ENCODE measurements at regions not wholly inside any gene's neighbourhood (a gene's known extent, or its start where the extent isn't known, plus 50 kb on each side); places are given as distances from the start of the nearest gene placed in this dataset.
A peak's percentile ranks its signal among the peaks of the same experiment; 100 is the strongest.

DNA sequence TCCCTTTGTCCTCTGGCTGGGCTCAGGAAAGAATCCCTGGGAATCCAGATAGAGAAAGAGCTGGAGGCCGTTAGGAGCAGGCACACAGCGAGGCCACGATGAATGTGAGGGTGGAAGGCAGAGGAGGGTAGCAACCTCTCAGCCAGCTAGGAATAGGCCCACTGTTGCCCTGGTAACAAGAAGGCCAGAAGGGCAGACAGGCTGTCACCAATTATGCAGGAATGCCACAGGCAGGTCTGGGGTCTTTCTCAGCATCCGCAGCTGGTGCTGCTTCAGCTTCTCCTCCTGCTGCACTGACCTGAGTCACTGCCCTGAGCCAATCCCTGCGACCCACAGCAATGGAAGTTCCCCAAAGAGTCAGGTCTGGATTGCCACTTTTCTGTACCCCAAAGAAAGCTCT, 62.8 kb upstream of the C3orf80 start (continued):
- TF ChIP-seq CTCF (IDR thresholded peaks at IDR 0.05) (no peak), FOXM1 (IDR thresholded peaks at IDR 0.05; ENCODE audit: low read depth) (no peak), CHD2 (IDR thresholded peaks at IDR 0.05; ENCODE audit: low read length, partially characterized antibody) (no peak), RFX5 (IDR thresholded peaks at IDR 0.05; ENCODE audit: low read length) (no peak)
- TF ChIP-seq, protein P1, sequence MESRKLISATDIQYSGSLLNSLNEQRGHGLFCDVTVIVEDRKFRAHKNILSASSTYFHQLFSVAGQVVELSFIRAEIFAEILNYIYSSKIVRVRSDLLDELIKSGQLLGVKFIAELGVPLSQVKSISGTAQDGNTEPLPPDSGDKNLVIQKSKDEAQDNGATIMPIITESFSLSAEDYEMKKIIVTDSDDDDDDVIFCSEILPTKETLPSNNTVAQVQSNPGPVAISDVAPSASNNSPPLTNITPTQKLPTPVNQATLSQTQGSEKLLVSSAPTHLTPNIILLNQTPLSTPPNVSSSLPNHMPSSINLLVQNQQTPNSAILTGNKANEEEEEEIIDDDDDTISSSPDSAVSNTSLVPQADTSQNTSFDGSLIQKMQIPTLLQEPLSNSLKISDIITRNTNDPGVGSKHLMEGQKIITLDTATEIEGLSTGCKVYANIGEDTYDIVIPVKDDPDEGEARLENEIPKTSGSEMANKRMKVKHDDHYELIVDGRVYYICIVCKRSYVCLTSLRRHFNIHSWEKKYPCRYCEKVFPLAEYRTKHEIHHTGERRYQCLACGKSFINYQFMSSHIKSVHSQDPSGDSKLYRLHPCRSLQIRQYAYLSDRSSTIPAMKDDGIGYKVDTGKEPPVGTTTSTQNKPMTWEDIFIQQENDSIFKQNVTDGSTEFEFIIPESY (IDR thresholded peaks at IDR 0.05; ENCODE audit: borderline replicate concordance, low read depth): no peak

- TF ChIP-seq GATA2 (CRISPR knock-in tag; IDR thresholded peaks at IDR 0.05) (no peak), RCOR1 (IDR thresholded peaks at IDR 0.05; ENCODE audit: low read length) (no peak), TAF1 (IDR thresholded peaks at IDR 0.05; ENCODE audit: borderline replicate concordance, low read depth, low read length) (no peak), REST (IDR thresholded peaks at IDR 0.05; ENCODE audit: low read depth, low read length) (no peak), SMC3 (IDR thresholded peaks at IDR 0.05; ENCODE audit: low read depth, low read length) (peak; percentile 60), RXRA (IDR thresholded peaks at IDR 0.05; ENCODE audit: borderline replicate concordance, low read depth) (no peak), CTCF (IDR thresholded peaks at IDR 0.05) (peak; percentile 68), RAD21 (IDR thresholded peaks at IDR 0.05; ENCODE audit: low read length) (peak; percentile 73)
- TF ChIP-seq, protein P2, sequence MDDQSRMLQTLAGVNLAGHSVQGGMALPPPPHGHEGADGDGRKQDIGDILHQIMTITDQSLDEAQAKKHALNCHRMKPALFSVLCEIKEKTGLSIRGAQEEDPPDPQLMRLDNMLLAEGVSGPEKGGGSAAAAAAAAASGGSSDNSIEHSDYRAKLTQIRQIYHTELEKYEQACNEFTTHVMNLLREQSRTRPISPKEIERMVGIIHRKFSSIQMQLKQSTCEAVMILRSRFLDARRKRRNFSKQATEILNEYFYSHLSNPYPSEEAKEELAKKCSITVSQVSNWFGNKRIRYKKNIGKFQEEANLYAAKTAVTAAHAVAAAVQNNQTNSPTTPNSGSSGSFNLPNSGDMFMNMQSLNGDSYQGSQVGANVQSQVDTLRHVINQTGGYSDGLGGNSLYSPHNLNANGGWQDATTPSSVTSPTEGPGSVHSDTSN (IDR thresholded peaks at IDR 0.05): no peak
- TF ChIP-seq, protein P1 (IDR thresholded peaks at IDR 0.05; ENCODE audit: borderline replicate concordance, low read depth): no peak
- Histone ChIP-seq H2AFZ (ENCODE audit: low read depth) (peak overlapping the region; percentile 57), H3K27ac (ENCODE audit: low read depth in 2 of 2, low read length in 1 of 2) (peak overlapping the region in 1 of 2 experiments; percentile 36; a peak in 2 of 4 replicates), H3F3A (replicated peaks; ENCODE audit: insufficient read depth) (no peaks in the 10 kb centered on the region), H3K9me2 (no peaks in the 10 kb centered on the region), H3K9ac (no peak overlapping the region), H3K4me1 (ENCODE audit: control insufficient read depth in 1 of 2, insufficient read depth in 2 of 2, low read depth in 1 of 2, low read length in 1 of 2) (peaks cover 0 to 8% of the 10 kb centered on the region in 2 experiments; a peak in 2 of 4 replicates), H3K4me2 (no peak overlapping the region), H3K4me3 (ENCODE audit: low read depth in 2 of 2, low read length in 1 of 2) (no peak overlapping the region), H3K79me2 (ENCODE audit: insufficient read depth) (no peaks in the 10 kb centered on the region), H3K9me3 (no peaks in the 10 kb centered on the region), H3K27me3 (ENCODE audit: insufficient read depth) (no peaks in the 10 kb centered on the region), H3K36me3 (replicated peaks in 1 of 2; ENCODE audit: control insufficient read depth in 1 of 2, insufficient read depth in 2 of 2, low read length in 1 of 2) (no peaks in the 10 kb centered on the region), H4K20me1 (ENCODE audit: insufficient read depth) (no peaks in the 10 kb centered on the region)
- peak; percentile 46 for DNase-seq
- CTCF ChIA-PET: interaction anchor here (0.6 to 2.7 kb wide), 69 partner anchors 9 to 526 kb away, joined by 3 to 29 read pairs (median 4); partner anchors contain the start of gene C3orf80
- POLR2A ChIA-PET: interaction anchor here (0.7 kb wide), 1 partner anchor 240 kb away, joined by 3 read pairs; no protein-coding TSS in a partner anchor
Observed at GRCh38 chr3:160163229-160163878, 61.9 kb upstream of the C3orf80 start.

All from SK-N-SH (cell line).